SK-N-SH treated with all-trans-retinoic acid at 6 μM for 48 hours (cell line): ENCODE measurements at regions not wholly inside any gene's neighbourhood (a gene's known extent, or its start where the extent isn't known, plus 50 kb on each side); places are given as distances from the start of the nearest gene placed in this dataset.

Source experiments
- ATAC-seq: fragments of 200-7000 bp; cut with Tn5 transposase; 3 replicates; pipeline ENCODE4 v1.9.1; 2020; ENCODE audit warnings: mild to moderate bottlenecking, moderate library complexity
- ARNTL ChIP-seq: fragments of 450-650 bp; formaldehyde crosslinking; IDR thresholded peaks from 2 replicates; pipeline ENCODE4 v1.5.0; 2020; ENCODE audit warnings: low read depth, mild to moderate bottlenecking, moderate library complexity, borderline replicate concordance
- CREB5 ChIP-seq: fragments of 250-450 bp; sonication (Bioruptor Pico); IDR thresholded peaks from 2 replicates; pipeline ENCODE4 v1.5.1; 2020; ENCODE audit warnings: low read depth, mild to moderate bottlenecking, moderate library complexity
- CSDC2 ChIP-seq: fragments of 250-450 bp; sonication (Bioruptor Pico); IDR thresholded peaks from 2 replicates; pipeline ENCODE4 v1.5.0; 2020; ENCODE audit warnings: mild to moderate bottlenecking, moderate library complexity
- ESRRG ChIP-seq: fragments of 250-450 bp; sonication (Bioruptor Pico); IDR thresholded peaks from 2 replicates; pipeline ENCODE4 v1.6.1; 2021; ENCODE audit warnings: mild to moderate bottlenecking
- GLIS3 ChIP-seq: fragments of 250-450 bp; sonication (Bioruptor Pico); IDR thresholded peaks from 2 replicates; pipeline ENCODE4 v1.5.0; 2020; ENCODE audit warnings: mild to moderate bottlenecking, moderate library complexity
- ISL1 ChIP-seq: fragments of 250-450 bp; sonication (Bioruptor Pico); IDR thresholded peaks from 2 replicates; pipeline ENCODE4 v2.1.2; 2022; ENCODE audit warnings: mild to moderate bottlenecking, moderate library complexity
- OSR1 ChIP-seq: fragments of 250-450 bp; sonication (Bioruptor Pico); IDR thresholded peaks from 2 replicates; pipeline ENCODE4 v1.8.0; 2022; ENCODE audit warnings: moderate library complexity, mild to moderate bottlenecking, inconsistent platforms
- RARB ChIP-seq: fragments of 250-450 bp; sonication (Bioruptor Pico); IDR thresholded peaks from 2 replicates; pipeline ENCODE4 v1.8.0; 2021; ENCODE audit warnings: mild to moderate bottlenecking, moderate library complexity
- SNAI2 ChIP-seq: fragments of 250-450 bp; sonication (Bioruptor Pico); IDR thresholded peaks from 2 replicates; pipeline ENCODE4 v1.5.0; 2020; ENCODE audit warnings: mild to moderate bottlenecking, moderate library complexity
- TCF4 ChIP-seq: fragments of 250-450 bp; sonication (Bioruptor Pico); IDR thresholded peaks from 2 replicates; pipeline ENCODE4 v1.8.0; 2021; ENCODE audit warnings: mild to moderate bottlenecking, moderate library complexity, borderline replicate concordance
- TOX ChIP-seq: fragments of 250-450 bp; sonication (Bioruptor Pico); IDR thresholded peaks from 2 replicates; pipeline ENCODE4 v1.8.0; 2021; ENCODE audit warnings: mild to moderate bottlenecking, moderate library complexity, borderline replicate concordance
- TSHZ2 ChIP-seq: fragments of 250-450 bp; sonication (Bioruptor Pico); IDR thresholded peaks from 2 replicates; pipeline ENCODE4 v1.5.0; 2020; ENCODE audit warnings: mild to moderate bottlenecking, moderate library complexity
- ZC3H10 ChIP-seq: fragments of 250-450 bp; sonication (Bioruptor Pico); IDR thresholded peaks from 2 replicates; pipeline ENCODE4 v1.5.1; 2021; ENCODE audit warnings: mild to moderate bottlenecking, moderate library complexity
- ZFP30 ChIP-seq: fragments of 450-650 bp; formaldehyde crosslinking; IDR thresholded peaks from 2 replicates; pipeline ENCODE4 v1.5.0; 2022; ENCODE audit warnings: mild to moderate bottlenecking, moderate library complexity
- ZNF565 ChIP-seq: fragments of 450-650 bp; formaldehyde crosslinking; conservative IDR thresholded peaks from 2 replicates; pipeline ENCODE4 v1.5.0; 2020; ENCODE audit warnings: low read depth, mild to moderate bottlenecking, moderate library complexity
- ZNF70 ChIP-seq: fragments of 450-650 bp; formaldehyde crosslinking; IDR thresholded peaks from 2 replicates; pipeline ENCODE4 v1.5.0; 2020; ENCODE audit warnings: mild to moderate bottlenecking, moderate library complexity
- ZNF8 ChIP-seq: fragments of 450-650 bp; formaldehyde crosslinking; IDR thresholded peaks from 2 replicates; pipeline ENCODE4 v1.5.0; 2020; ENCODE audit warnings: mild to moderate bottlenecking, moderate library complexity
- TF ChIP-seq, protein P1 (sequence below): fragments of 250-450 bp; sonication (Bioruptor Pico); IDR thresholded peaks from 2 replicates; pipeline ENCODE4 v1.5.1; 2021; ENCODE audit warnings: mild to moderate bottlenecking, moderate library complexity
- TF ChIP-seq, protein P2 (sequence below): fragments of 250-450 bp; sonication (Bioruptor Pico); IDR thresholded peaks from 2 replicates; pipeline ENCODE4 v1.8.0; 2021; ENCODE audit warnings: low read depth, mild to moderate bottlenecking, moderate library complexity, borderline replicate concordance

DNA sequence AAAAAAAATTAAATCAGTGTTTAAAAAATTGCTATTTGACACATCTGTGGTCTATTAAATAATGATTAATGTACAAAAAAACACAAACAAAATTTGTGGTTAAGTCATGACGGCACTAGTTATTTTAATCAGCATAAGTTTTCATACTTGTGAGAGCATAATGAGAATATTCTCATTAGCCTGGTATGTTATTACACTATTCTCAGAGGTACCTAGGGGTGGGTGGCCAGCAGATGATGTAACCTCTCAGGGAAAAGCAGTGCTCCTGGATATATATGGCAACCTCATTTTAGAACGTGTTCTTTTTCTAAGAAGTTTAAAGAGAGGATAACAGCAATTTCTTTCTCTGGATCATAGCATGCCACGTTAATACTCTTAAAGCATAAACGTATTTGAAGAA, 109.2 kb downstream of the GJA1 start:
- ATAC-seq = no peak
- TF ChIP-seq ZNF565 (CRISPR knock-in tag) = no peak
- TF ChIP-seq ZC3H10 = no peak
- no peak for TF ChIP-seq GLIS3 (CRISPR knock-in tag)
- no peak for TF ChIP-seq TSHZ2 (CRISPR knock-in tag)
- TF ChIP-seq, protein P1, sequence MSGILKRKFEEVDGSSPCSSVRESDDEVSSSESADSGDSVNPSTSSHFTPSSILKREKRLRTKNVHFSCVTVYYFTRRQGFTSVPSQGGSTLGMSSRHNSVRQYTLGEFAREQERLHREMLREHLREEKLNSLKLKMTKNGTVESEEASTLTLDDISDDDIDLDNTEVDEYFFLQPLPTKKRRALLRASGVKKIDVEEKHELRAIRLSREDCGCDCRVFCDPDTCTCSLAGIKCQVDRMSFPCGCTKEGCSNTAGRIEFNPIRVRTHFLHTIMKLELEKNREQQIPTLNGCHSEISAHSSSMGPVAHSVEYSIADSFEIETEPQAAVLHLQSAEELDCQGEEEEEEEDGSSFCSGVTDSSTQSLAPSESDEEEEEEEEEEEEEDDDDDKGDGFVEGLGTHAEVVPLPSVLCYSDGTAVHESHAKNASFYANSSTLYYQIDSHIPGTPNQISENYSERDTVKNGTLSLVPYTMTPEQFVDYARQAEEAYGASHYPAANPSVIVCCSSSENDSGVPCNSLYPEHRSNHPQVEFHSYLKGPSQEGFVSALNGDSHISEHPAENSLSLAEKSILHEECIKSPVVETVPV (CRISPR knock-in tag) = no peak
- TF ChIP-seq, protein P2, sequence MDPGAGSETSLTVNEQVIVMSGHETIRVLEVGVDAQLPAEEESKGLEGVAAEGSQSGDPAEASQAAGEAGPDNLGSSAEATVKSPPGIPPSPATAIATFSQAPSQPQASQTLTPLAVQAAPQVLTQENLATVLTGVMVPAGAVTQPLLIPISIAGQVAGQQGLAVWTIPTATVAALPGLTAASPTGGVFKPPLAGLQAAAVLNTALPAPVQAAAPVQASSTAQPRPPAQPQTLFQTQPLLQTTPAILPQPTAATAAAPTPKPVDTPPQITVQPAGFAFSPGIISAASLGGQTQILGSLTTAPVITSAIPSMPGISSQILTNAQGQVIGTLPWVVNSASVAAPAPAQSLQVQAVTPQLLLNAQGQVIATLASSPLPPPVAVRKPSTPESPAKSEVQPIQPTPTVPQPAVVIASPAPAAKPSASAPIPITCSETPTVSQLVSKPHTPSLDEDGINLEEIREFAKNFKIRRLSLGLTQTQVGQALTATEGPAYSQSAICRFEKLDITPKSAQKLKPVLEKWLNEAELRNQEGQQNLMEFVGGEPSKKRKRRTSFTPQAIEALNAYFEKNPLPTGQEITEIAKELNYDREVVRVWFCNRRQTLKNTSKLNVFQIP (CRISPR knock-in tag) = no peak
- no peak for TF ChIP-seq OSR1 (CRISPR knock-in tag)
- TF ChIP-seq RARB (CRISPR knock-in tag) = no peak
- TF ChIP-seq CREB5 = no peak
- TF ChIP-seq SNAI2 = no peak
- no peak for TF ChIP-seq CSDC2 (CRISPR knock-in tag)
- no peak for TF ChIP-seq ZNF8
- TF ChIP-seq TCF4 (CRISPR knock-in tag) = no peak
- TF ChIP-seq ISL1 (CRISPR knock-in tag) = no peak
- no peak for TF ChIP-seq ZFP30 (CRISPR knock-in tag)

- no peak for ATAC-seq
- TF ChIP-seq, protein P2 (CRISPR knock-in tag) = no peak
- no peak for TF ChIP-seq CSDC2 (CRISPR knock-in tag)
- TF ChIP-seq GLIS3 (CRISPR knock-in tag) = no peak
- TF ChIP-seq OSR1 (CRISPR knock-in tag) = no peak
- no peak for TF ChIP-seq TOX (CRISPR knock-in tag)
- TF ChIP-seq TSHZ2 (CRISPR knock-in tag) = no peak
- no peak for TF ChIP-seq ESRRG
- TF ChIP-seq, protein P1 (CRISPR knock-in tag) = no peak
- no peak for TF ChIP-seq ARNTL (CRISPR knock-in tag)
- no peak for TF ChIP-seq TCF4 (CRISPR knock-in tag)
- no peak for TF ChIP-seq ISL1 (CRISPR knock-in tag)
- no peak for TF ChIP-seq ZNF565 (CRISPR knock-in tag)
- TF ChIP-seq ZC3H10 = no peak
- no peak for TF ChIP-seq ZFP30 (CRISPR knock-in tag)
- no peak for TF ChIP-seq ZNF70 (CRISPR knock-in tag)
Observed at GRCh38 chr6:121548131-121548530, 112.7 kb downstream of the GJA1 start.
